Ureter (tissue), 1 donor: ENCODE measurements at regions not wholly inside any gene's neighbourhood (a gene's known extent, or its start where the extent isn't known, plus 50 kb on each side); places are given as distances from the start of the nearest gene placed in this dataset.

ENCODE experiments used
- DNase-seq: peaks from one replicate; pipeline ENCODE4 v3.0.0-alpha.2; 2020; ENCODE audit warnings: low spot score
- donor health status: DM: yes; HTN: yes; CAD: no.

GRCh38 chr17:65405563-65405962, 155.9 kb downstream of the AXIN2 start:
- no peak for DNase-seq

GRCh38 chr17:65404761-65405160, 156.7 kb downstream of the AXIN2 start:
- DNase-seq: no peak

GRCh38 chr17:65403626-65404025, 157.8 kb downstream of the AXIN2 start:
- no peak for DNase-seq

GRCh38 chr17:65402513-65403496, 158.6 kb downstream of the AXIN2 start:
- DNase-seq: no peak

GRCh38 chr17:65401561-65401960, 159.9 kb downstream of the AXIN2 start:
- DNase-seq: no peak

- DNase-seq: no peak
Observed at GRCh38 chr17:65400701-65401100, 160.7 kb downstream of the AXIN2 start.

GRCh38 chr17:65398040-65398787, 163.2 kb downstream of the AXIN2 start:
- DNase-seq: no peak

GRCh38 chr17:65395924-65396323, 165.5 kb downstream of the AXIN2 start:
- DNase-seq: no peak

- DNase-seq: no peak
Observed at GRCh38 chr17:65394811-65395472, 166.5 kb downstream of the AXIN2 start.

GRCh38 chr17:65393514-65393913, 167.9 kb downstream of the AXIN2 start:
- no peak for DNase-seq

- no peak for DNase-seq
Observed at GRCh38 chr17:65389949-65390348, 171.5 kb downstream of the AXIN2 start.

- DNase-seq: no peak
Observed at GRCh38 chr17:65389426-65389825, 172.0 kb downstream of the AXIN2 start.

GRCh38 chr17:65388911-65389310, 172.5 kb downstream of the AXIN2 start:
- no peak for DNase-seq

- no peak for DNase-seq
Observed at GRCh38 chr17:65387322-65387721, 174.1 kb downstream of the AXIN2 start.

- no peak for DNase-seq
Observed at GRCh38 chr17:65385726-65386125, 175.7 kb downstream of the AXIN2 start.

GRCh38 chr17:65385071-65385470, 176.4 kb downstream of the AXIN2 start:
- no peak for DNase-seq

GRCh38 chr17:65381152-65381551, 180.3 kb downstream of the AXIN2 start:
- DNase-seq: no peak

GRCh38 chr17:65374966-65375365, 186.5 kb downstream of the AXIN2 start:
- no peak for DNase-seq

- DNase-seq: no peak
Observed at GRCh38 chr17:65371702-65372101, 189.7 kb downstream of the AXIN2 start.

GRCh38 chr17:65370669-65371131, 190.7 kb downstream of the AXIN2 start:
- no peak for DNase-seq

GRCh38 chr17:65368341-65368740, 193.1 kb downstream of the AXIN2 start:
- no peak for DNase-seq
